ENCODE measurements at regions not wholly inside any gene's neighbourhood (a gene's known extent, or its start where the extent isn't known, plus 50 kb on each side); places are given as distances from the start of the nearest gene placed in this dataset.

- 93% methylated on average over 1 of the region's 1 CpG for WGBS
- Histone ChIP-seq H3K27me3 (no peaks in the 10 kb centered on the region), H3K36me3 (no peaks in the 10 kb centered on the region), H3K27ac (no peak overlapping the region), H3K9me3 (no peaks in the 10 kb centered on the region), H3K4me1 (no peaks in the 10 kb centered on the region), H3K4me3 (no peak overlapping the region)
- DNase-seq (ENCODE audit: low spot score in 2 of 2) = no peak
- TF ChIP-seq EP300 (IDR thresholded peaks at IDR 0.05) = no peak
- TF ChIP-seq POLR2AphosphoS5 (IDR thresholded peaks at IDR 0.05) = no peak
- TF ChIP-seq POLR2A (IDR thresholded peaks at IDR 0.05) = no peak
- TF ChIP-seq CTCF (IDR thresholded peaks at IDR 0.05) = no peak
Observed at GRCh38 chr3:74673326-74673725, 58.9 kb upstream of the CNTN3 start.

- no peaks in the 10 kb centered on the region for H3K4me1 ChIP-seq
- DNase-seq (ENCODE audit: low spot score in 2 of 2) = no peak
- H3K27ac ChIP-seq = no peak overlapping the region
- no peaks in the 10 kb centered on the region for H3K36me3 ChIP-seq
- H3K27me3 ChIP-seq = no peaks in the 10 kb centered on the region
- peaks cover 11% of the 10 kb centered on the region for H3K9me3 ChIP-seq
- H3K4me3 ChIP-seq = no peak overlapping the region
- TF ChIP-seq POLR2AphosphoS5 (IDR thresholded peaks at IDR 0.05) (no peak), POLR2A (IDR thresholded peaks at IDR 0.05) (no peak), EP300 (IDR thresholded peaks at IDR 0.05) (no peak), CTCF (IDR thresholded peaks at IDR 0.05) (no peak)
- WGBS = 41% methylated on average over 3 of the region's 3 CpGs
Observed at GRCh38 chr3:74664606-74665005, 50.1 kb upstream of the CNTN3 start.
